ENCODE measurements at regions not wholly inside any gene's neighbourhood (a gene's known extent, or its start where the extent isn't known, plus 50 kb on each side); places are given as distances from the start of the nearest gene placed in this dataset.
"Not testable (repeated sequence)": the region's sequence is repeated elsewhere in the genome, so short reads cannot be mapped to it uniquely, and the experiment has no call there.

GRCh38 chr2:55793602-55794001, 100.0 kb upstream of the PNPT1 start:
- TF ChIP-seq CTCF, POLR2A (IDR thresholded peaks at IDR 0.05): not testable (repeated sequence)

Data from uterus (tissue), 2 donors.